Adrenal gland (tissue), 9 donors: ENCODE measurements at regions not wholly inside any gene's neighbourhood (a gene's known extent, or its start where the extent isn't known, plus 50 kb on each side); places are given as distances from the start of the nearest gene placed in this dataset.
"Not testable (repeated sequence)": the region's sequence is repeated elsewhere in the genome, so short reads cannot be mapped to it uniquely, and the experiment has no call there.

Source experiments
- DNase-seq, 7 donors: peaks; one replicate each; pipeline ENCODE4 v3.0.0-alpha.2; 2019 to 2020
- H3K27ac ChIP-seq, 5 donors: fragments of 200-600 bp; sonication (generic) in 4 of 5; 1 replicate in 3 of 5; 2 replicates in 2 of 5; pipeline versions ENCODE4 v1.5.1 to v1.8.0; 2016 to 2020; ENCODE audit warnings: mild to moderate bottlenecking in 1 of 5
- H3K27me3 ChIP-seq: fragments of 200-600 bp; 2 replicates; pipeline ENCODE4 v1.8.0; 2021
- H3K36me3 ChIP-seq, 2 donors: fragments of 200-600 bp; replicated peaks in 1 of 2; 1 replicate in 1 of 2; 2 replicates in 1 of 2; pipeline versions ENCODE4 v1.5.1 to v1.8.0; 2018 to 2022
- H3K4me1 ChIP-seq, 2 donors: fragments of 200-600 bp; replicated peaks in 1 of 2; 1 replicate in 1 of 2; 2 replicates in 1 of 2; pipeline versions ENCODE4 v1.5.1 to v1.8.0; 2018 to 2021
- H3K4me3 ChIP-seq, 4 donors: fragments of 200-600 bp; sonication (generic) in 3 of 4; one replicate each; pipeline ENCODE4 v1.5.1; 2016 to 2018
- H3K9me3 ChIP-seq, 3 donors: fragments of 200-600 bp; sonication (generic) in 1 of 3; replicated peaks in 1 of 3; 1 replicate in 2 of 3; 2 replicates in 1 of 3; pipeline versions ENCODE4 v1.5.1 to v1.8.0; 2016 to 2021
- POLR2A ChIP-seq, 2 donors: fragments of 450-650 bp; IDR thresholded peaks; one replicate each; pipeline ENCODE4 v1.6.1; 2017; ENCODE audit warnings: antibody characterized with exemption in 2 of 2, mild to moderate bottlenecking in 2 of 2, moderate library complexity in 1 of 2
- WGBS, 4 donors: extraction: QIAGEN DNeasy Blood & Tissue Kit in 2 of 4; methylation state at CpG; one replicate each; pipeline versions ENCODE4 v1.1.5 to v1.1.7; 2013 to 2017; 5-methylcytosine and 5-hydroxymethylcytosine counted together
- intact Hi-C, 2 donors: fragments of 100-400 bp; cut with DNase I; formaldehyde crosslinking; loops; one replicate each; pipeline versions ENCODE4 v1.14.1 to v1.15.0; 2022 to 2023
- TF ChIP-seq, protein P1 (sequence below), 6 experiments: fragments of 450-650 bp in 4 of 6; fragments of 200-600 bp in 2 of 6; sonication (generic) in 1 of 6; IDR thresholded peaks; 1 replicate in 5 of 6; 2 replicates in 1 of 6; pipeline versions ENCODE4 v1.5.1 to v1.8.0; 2016 to 2021; ENCODE audit warnings: antibody characterized with exemption in 6 of 6, mild to moderate bottlenecking in 2 of 6, moderate library complexity in 1 of 6
- donor health status: healthy with polysubstance abuse.
- donor health status: Bipolar disorder and iron deficiency.
- donor health status: DM: yes; HTN: yes; CAD: no.
- donor health status: DM: no; HTN: no; CAD: no.
- donor health status: DM: no; HTN: no; CAD: no.

GRCh38 chr4:55696424-55696823, 60.3 kb upstream of the NMU start:
- H3K27ac ChIP-seq, H3K4me1 ChIP-seq, DNase-seq, H3K9me3 ChIP-seq, intact Hi-C loops, H3K27me3 ChIP-seq, H3K36me3 ChIP-seq, H3K4me3 ChIP-seq: not testable (repeated sequence)
- WGBS, 4 donors = 87 to 95% (median 92%) methylated on average over 3 of the region's 3 CpGs

- Histone ChIP-seq H3K27ac (no peak overlapping the region), H3K4me3 (no peak overlapping the region), H3K9me3 (no peaks in the 10 kb centered on the region), H3K4me1 (no peaks in the 10 kb centered on the region), H3K27me3 (no peaks in the 10 kb centered on the region), H3K36me3 (no peaks in the 10 kb centered on the region)
- intact Hi-C loops = no loop called here
- no peak for DNase-seq
- TF ChIP-seq POLR2A (IDR thresholded peaks at IDR 0.05) = no peak
- TF ChIP-seq, protein P1, sequence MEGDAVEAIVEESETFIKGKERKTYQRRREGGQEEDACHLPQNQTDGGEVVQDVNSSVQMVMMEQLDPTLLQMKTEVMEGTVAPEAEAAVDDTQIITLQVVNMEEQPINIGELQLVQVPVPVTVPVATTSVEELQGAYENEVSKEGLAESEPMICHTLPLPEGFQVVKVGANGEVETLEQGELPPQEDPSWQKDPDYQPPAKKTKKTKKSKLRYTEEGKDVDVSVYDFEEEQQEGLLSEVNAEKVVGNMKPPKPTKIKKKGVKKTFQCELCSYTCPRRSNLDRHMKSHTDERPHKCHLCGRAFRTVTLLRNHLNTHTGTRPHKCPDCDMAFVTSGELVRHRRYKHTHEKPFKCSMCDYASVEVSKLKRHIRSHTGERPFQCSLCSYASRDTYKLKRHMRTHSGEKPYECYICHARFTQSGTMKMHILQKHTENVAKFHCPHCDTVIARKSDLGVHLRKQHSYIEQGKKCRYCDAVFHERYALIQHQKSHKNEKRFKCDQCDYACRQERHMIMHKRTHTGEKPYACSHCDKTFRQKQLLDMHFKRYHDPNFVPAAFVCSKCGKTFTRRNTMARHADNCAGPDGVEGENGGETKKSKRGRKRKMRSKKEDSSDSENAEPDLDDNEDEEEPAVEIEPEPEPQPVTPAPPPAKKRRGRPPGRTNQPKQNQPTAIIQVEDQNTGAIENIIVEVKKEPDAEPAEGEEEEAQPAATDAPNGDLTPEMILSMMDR (IDR thresholded peaks at IDR 0.05) = no peak
Observed at GRCh38 chr4:55706541-55706940, 70.4 kb upstream of the NMU start.

DNA sequence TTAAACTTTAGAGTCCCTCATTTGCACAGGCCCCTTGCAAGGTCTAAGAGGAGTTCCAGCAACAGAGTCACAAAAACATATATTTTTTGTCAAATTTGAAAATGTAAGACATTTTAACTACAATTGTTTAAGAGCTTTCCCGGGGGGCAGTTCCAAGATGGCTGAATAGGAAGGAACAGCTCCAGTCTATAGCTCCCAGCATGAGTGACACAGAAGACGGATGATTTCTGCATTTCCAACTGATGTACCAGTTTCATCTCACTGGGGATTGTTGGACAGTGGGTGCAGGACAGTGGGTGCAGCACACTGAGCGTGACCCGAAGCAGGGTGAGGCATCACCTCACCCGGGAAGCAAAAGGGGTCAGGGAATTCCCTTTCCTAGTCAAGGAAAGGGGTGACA, 71.4 kb upstream of the NMU start:
- Histone ChIP-seq H3K27ac (no peak overlapping the region), H3K4me1 (no peaks in the 10 kb centered on the region), H3K27me3 (no peaks in the 10 kb centered on the region), H3K36me3 (no peaks in the 10 kb centered on the region), H3K9me3 (no peaks in the 10 kb centered on the region), H3K4me3 (no peak overlapping the region)
- DNase-seq = no peak
- no peak for TF ChIP-seq POLR2A (IDR thresholded peaks at IDR 0.05)
- TF ChIP-seq, protein P1 (IDR thresholded peaks at IDR 0.05) = no peak
- intact Hi-C loops = no loop called here
- WGBS, 4 donors = 77 to 90% (median 87%) methylated on average over 3 to 5 of the region's 5 CpGs

DNA sequence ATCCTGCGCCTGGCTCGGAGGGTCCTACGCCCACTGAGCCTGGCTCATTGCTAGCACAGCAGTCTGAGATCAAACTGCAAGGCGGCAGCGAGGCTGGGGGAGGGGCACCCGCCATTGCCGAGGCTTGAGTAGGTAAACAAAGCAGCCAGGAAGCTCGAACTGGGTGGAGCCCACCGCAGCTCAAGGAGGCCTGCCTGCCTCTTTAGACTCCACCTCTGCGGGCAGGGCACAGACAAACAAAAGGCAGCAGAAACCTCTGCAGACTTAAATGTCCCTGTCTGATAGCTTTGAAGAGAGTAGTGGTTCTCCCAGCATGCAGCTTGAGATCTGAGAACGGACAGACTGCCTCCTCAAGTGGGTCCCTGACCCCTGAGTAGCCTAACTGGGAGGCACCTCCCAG, 71.9 kb upstream of the NMU start:
- intact Hi-C loops = not testable (repeated sequence)

DNA sequence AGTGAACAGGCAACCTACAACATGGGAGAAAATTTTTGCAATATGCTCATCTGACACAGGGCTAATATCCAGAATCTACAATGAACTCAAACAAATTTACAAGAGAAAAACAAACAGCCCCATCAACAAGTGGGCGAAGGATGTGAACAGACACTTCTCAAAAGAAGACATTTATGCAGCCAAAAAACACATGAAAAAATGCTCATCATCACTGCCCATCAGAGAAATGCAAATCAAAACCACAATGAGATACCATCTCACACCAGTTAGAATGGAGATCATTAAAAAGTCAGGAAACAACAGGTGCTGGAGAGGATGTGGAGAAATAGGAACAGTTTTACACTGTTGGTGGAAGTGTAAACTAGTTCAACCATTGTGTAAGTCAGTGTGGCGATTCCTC, 76.7 kb upstream of the NMU start:
- intact Hi-C loops = not testable (repeated sequence)
- 73 to 96% (median 87%) methylated on average over 2 of the region's 2 CpGs for WGBS, 4 donors

More for the DNA sequence above, 71.9 kb upstream of the NMU start:
- DNase-seq, H3K9me3 ChIP-seq, H3K4me1 ChIP-seq, H3K4me3 ChIP-seq, H3K27ac ChIP-seq, H3K27me3 ChIP-seq, H3K36me3 ChIP-seq: not testable (repeated sequence)
- 70 to 97% (median 79%) methylated on average over 5 to 11 of the region's 11 CpGs for WGBS, 4 donors

DNA sequence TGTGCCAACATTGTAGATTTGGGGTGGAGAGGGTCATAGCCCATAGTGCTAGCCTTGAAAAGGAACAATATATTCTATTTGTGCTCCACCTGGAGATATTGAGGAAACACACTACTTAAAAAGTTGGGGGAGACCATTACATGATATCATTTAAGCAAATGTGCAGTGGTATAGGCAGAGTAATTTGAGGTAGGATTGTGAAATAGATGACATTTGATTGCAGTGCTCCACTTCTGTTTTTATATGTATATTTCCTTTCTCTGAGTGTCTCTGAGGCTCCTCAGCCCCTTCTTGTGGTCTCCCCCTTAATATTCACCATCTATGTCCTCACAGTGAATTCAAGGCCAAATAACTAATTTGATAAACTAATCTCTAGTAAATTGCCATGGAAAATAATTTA, 85.6 kb upstream of the NMU start:
- Histone ChIP-seq H3K27ac (no peak overlapping the region), H3K36me3 (no peaks in the 10 kb centered on the region), H3K27me3 (no peaks in the 10 kb centered on the region), H3K9me3 (no peaks in the 10 kb centered on the region), H3K4me3 (no peak overlapping the region), H3K4me1 (no peaks in the 10 kb centered on the region)
- intact Hi-C loops = no loop called here
- TF ChIP-seq POLR2A (IDR thresholded peaks at IDR 0.05) = no peak
- TF ChIP-seq, protein P1 (IDR thresholded peaks at IDR 0.05) = no peak
- no peak for DNase-seq

More for the DNA sequence above, 76.7 kb upstream of the NMU start:
- not testable (repeated sequence) for H3K4me3 ChIP-seq, H3K27ac ChIP-seq, H3K36me3 ChIP-seq, H3K27me3 ChIP-seq, DNase-seq, H3K9me3 ChIP-seq, H3K4me1 ChIP-seq
